ENCODE measurements at regions not wholly inside any gene's neighbourhood (a gene's known extent, or its start where the extent isn't known, plus 50 kb on each side); places are given as distances from the start of the nearest gene placed in this dataset.

DNA sequence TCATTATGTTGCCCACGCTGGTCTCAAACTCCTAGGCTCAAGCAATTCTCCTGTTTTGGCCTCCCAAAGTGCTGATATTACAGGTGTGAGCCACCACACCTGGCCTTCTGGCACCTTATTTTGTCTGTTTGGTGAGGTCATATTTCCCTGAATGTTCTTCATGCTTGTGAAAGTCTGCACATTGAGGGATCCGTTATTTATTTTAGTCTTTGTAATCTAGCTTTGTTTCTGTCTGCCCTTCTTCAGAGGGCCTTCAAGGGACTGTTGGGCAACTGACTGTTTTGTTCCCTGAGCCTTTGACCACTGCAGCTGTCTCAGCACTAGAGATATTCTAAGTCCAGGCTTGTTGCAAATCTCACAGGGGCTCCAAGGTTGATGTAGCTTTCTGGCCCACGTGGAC lies 110.5 kb upstream of the RFC3 start:
- DNase-seq (ENCODE audit: low read depth in 2 of 2), result no peak

- no peak for DNase-seq (ENCODE audit: low read depth in 2 of 2)
Measured at GRCh38 chr13:33710924-33711323, 107.0 kb upstream of the RFC3 start.

DNA sequence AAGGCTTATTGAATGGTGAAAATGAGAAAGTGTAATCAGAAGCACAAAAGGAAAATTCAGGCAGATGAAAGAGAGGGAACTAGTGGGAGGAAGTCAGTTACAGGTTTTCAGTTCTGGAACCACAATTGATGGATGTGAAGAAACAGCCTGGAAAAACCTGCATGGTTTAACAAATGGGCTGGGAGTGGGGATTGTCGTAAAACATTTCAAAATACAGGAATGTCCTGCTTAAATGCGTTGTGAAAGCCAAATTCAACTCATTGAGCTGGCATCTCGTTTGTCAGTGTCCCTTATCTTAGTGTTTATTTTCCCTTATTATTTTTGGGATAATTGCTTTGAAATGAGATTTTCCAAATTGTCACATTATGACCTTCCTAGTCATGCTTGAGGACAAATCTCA lies 106.5 kb upstream of the RFC3 start:
- no peak for DNase-seq (ENCODE audit: low read depth in 2 of 2)

- DNase-seq (ENCODE audit: low read depth in 2 of 2), result no peak
Measured at GRCh38 chr13:33717775-33718174, 100.2 kb upstream of the RFC3 start.

- no peak for DNase-seq (ENCODE audit: low read depth in 2 of 2)
Measured at GRCh38 chr13:33721724-33722123, 96.2 kb upstream of the RFC3 start.

DNA sequence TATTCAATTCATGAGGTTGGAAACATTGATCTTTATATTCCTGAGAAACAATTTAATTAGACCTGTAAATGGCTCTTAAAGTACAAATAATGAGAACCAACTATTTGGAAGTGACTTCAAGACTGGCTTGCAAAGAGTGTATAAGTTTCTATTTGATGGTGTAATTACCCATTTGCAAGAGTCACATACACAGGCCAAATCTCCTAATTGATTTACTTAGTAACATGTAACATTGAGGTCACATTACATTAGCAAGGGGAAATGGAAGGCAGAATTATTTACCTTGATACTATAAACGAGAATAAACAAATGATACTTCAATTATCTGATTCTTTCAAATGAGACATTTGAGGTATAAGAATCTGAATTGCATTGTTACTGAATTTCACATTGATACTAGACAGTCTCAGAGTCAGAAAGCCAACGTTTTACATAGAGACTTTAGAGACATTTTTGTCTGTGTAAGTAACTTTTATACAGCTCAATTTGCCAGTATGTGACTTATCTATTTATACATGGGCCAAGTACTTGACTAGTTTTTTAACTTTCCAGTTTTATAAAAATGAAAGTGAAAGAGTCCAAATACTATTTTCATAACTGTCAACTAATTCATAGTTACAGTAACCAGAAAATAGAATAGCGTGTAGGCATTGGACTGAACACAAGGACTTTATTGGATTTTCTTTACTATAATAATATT lies 95.6 kb upstream of the RFC3 start:
- no peak for DNase-seq (ENCODE audit: low read depth in 2 of 2)

- DNase-seq (ENCODE audit: low read depth in 2 of 2), result no peak
Measured at GRCh38 chr13:33723365-33723764, 94.6 kb upstream of the RFC3 start.

GRCh38 chr13:33723772-33724435 lies 94.0 kb upstream of the RFC3 start:
- DNase-seq (ENCODE audit: low read depth in 2 of 2), result peak; percentile 58 to 62

- DNase-seq (ENCODE audit: low read depth in 2 of 2), result no peak
Measured at GRCh38 chr13:33725340-33725739, 92.6 kb upstream of the RFC3 start.

DNA sequence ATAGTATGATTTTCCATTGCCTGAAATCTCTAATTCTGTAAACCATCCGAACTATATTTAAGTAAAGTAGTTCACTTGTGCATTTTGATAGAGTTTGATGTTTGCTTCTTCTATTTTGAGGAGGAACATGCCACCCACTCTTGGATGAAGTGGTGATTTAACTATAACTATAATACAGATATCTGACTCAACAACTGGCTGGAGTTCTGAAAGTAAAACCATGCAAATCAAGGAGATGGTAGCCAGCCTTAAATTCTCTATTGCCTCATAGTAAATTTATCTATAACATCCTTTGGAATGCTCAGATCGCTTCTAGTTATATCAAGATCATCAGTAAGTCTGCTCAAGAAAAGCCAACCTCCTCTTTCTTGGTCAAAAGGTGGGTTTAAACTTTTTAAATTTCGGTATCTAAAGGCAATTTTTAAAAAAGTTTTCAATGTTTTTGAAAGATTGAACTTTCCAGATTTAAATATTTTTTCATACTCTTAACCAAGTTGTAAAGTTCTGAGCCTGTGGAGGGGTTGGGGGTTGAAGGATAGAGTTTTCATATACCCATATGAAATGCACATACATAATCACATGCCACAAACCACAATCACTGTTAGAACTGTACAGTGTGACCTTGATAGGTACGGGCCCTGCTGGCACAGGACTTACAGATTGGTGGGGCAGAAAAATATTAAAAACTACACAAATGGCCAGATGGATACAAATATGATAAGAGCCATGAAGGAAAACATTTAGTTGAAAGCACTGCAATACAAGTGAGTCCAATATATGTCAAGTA lies 90.5 kb upstream of the RFC3 start:
- DNase-seq (ENCODE audit: low read depth in 2 of 2), result no peak

DNA sequence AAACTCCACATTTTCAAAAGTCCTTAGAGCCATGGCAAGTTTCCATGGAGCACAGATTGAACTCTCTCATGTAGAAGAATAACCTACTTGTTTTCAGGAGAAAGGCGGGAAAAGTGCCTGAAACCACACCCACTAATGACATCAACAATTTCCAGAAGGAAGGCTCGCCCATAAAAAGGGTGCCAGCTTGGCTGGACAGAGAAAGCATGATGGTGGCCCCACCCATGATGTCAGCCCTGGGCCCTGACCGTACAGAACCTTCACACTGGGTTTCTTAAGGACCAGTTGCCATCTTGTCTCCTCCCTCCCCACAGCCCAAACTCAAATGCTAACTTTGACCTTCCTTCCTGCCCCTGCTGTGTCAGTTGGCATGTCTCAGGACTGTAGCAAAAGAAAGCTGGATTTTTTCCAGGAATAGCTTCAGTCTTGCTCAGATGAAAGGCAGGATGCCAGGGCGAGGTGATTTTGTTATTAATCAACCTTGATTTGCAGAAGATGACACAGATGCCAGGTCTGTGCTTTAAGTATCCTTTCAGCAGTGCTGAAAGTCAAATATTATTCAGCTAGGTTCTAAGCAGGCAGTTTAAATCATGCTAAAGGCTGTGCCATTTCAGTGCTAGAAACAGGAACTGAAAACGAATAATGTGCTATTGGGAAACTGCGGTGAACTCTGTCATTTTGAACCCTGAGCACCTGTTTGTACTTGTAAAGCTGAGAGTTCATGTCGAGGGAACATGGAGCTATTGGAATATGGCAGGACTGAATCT lies 89.5 kb upstream of the RFC3 start:
- no peak for DNase-seq (ENCODE audit: low read depth in 2 of 2)

- no peak for DNase-seq (ENCODE audit: low read depth in 2 of 2)
Measured at GRCh38 chr13:33730147-33730546, 87.8 kb upstream of the RFC3 start.

- DNase-seq (ENCODE audit: low read depth in 2 of 2), result no peak
Measured at GRCh38 chr13:33730619-33731018, 87.3 kb upstream of the RFC3 start.

GRCh38 chr13:33735276-33735675 lies 82.7 kb upstream of the RFC3 start:
- no peak for DNase-seq (ENCODE audit: low read depth in 2 of 2)

GRCh38 chr13:33739254-33739653 lies 78.7 kb upstream of the RFC3 start:
- DNase-seq (ENCODE audit: low read depth in 2 of 2), result no peak

DNA sequence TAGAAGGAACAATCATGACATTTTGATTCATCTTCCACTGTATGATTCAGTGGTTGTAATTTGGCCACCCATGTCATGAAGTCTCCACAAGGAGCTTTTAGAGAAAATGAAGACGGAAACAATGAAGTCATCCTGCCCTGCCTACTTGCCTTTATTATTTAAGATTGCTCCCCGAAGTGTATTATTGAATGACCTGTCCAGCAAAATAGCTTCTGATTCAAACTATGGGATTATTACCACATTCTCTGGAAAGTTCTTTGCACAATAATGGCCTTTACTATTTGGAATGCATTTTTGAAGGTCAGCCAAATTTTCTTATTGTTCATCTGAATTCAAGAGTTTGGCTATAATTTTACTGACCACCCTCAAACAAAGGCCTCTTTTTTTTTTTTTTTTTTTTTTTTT lies 77.8 kb upstream of the RFC3 start:
- no peak for DNase-seq (ENCODE audit: low read depth in 2 of 2)

- DNase-seq (ENCODE audit: low read depth in 2 of 2), result no peak
Measured at GRCh38 chr13:33742321-33742720, 75.6 kb upstream of the RFC3 start.

DNA sequence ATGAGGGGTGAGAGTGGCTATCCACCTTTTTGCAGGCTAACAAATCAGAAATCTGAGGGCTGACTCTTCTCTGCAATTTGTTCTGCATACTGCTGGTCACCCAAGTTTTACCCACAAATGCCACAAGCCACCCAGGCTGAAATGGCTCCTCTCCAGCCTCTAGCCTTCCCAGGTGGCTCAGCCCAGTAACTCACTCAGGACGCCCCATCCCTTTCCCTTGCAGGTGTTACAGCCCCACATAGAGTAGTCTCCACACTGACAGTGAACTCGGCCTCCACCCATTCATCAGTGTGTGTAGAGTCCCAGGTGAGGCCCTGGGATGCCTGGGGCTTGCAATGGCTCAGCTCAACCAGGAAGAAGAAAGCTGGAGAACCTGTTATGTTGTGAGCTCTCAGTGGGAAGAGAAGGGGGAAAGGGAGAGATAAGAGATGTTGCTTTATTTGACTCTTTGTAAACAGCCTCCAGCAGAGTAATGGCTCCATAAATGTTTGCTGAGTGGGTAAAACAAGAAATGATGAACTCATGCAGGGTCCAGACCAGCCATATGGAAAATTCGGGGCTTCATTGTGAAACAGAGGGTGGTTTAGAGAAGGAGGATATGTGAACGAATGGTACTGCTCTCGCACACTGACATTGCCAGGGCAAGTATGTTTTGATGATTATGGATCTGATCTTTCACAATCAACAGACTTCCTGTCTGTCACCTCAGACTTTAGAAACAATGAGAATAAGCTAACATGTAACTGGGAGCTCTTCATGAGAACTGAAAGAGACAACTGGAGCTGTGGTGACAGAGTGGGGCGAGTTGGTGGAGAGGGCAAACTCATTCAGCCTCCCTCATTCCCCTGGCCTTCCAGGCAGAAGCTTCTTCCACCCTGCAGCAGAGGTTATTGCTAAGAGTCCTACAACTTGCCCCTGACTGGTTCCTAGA lies 74.2 kb upstream of the RFC3 start:
- DNase-seq (ENCODE audit: low read depth in 2 of 2), result no peak

GRCh38 chr13:33744589-33745369 lies 73.2 kb upstream of the RFC3 start:
- no peak for DNase-seq (ENCODE audit: low read depth in 2 of 2)
